HG02642 (cell line): ENCODE measurements at regions not wholly inside any gene's neighbourhood (a gene's known extent, or its start where the extent isn't known, plus 50 kb on each side); places are given as distances from the start of the nearest gene placed in this dataset.

Experiments
- ATAC-seq: cut with Tn5 transposase; IDR thresholded peaks from one replicate; pipeline ENCODE4 v1.9.1; 2021; ENCODE audit warnings: mild to moderate bottlenecking; ENCODE audit not compliant: unreplicated experiment, poor library complexity

GRCh38 chr2:215530191-215530968 lies 94.5 kb upstream of the FN1 start:
- no peak for ATAC-seq

GRCh38 chr2:215529271-215529670 lies 93.4 kb upstream of the FN1 start:
- no peak for ATAC-seq

- ATAC-seq, result no peak
Observed at GRCh38 chr2:215528555-215528954, 92.7 kb upstream of the FN1 start.

GRCh38 chr2:215527736-215528135 lies 91.9 kb upstream of the FN1 start:
- ATAC-seq, result no peak

GRCh38 chr2:215526341-215526740 lies 90.5 kb upstream of the FN1 start:
- ATAC-seq, result no peak

GRCh38 chr2:215522237-215522636 lies 86.4 kb upstream of the FN1 start:
- ATAC-seq, result no peak

GRCh38 chr2:215521031-215521430 lies 85.2 kb upstream of the FN1 start:
- ATAC-seq, result no peak

- ATAC-seq, result no peak
Observed at GRCh38 chr2:215517391-215517790, 81.5 kb upstream of the FN1 start.

- no peak for ATAC-seq
Observed at GRCh38 chr2:215514516-215514915, 78.6 kb upstream of the FN1 start.

GRCh38 chr2:215511454-215512346 lies 75.8 kb upstream of the FN1 start:
- no peak for ATAC-seq

GRCh38 chr2:215507836-215508235 lies 72.0 kb upstream of the FN1 start:
- ATAC-seq, result no peak

GRCh38 chr2:215507136-215507535 lies 71.3 kb upstream of the FN1 start:
- ATAC-seq, result no peak

GRCh38 chr2:215506604-215506990 lies 70.7 kb upstream of the FN1 start:
- no peak for ATAC-seq

GRCh38 chr2:215505044-215505786 lies 69.3 kb upstream of the FN1 start:
- no peak for ATAC-seq

- no peak for ATAC-seq
Observed at GRCh38 chr2:215504547-215504946, 68.7 kb upstream of the FN1 start.

- ATAC-seq, result no peak
Observed at GRCh38 chr2:215503381-215503780, 67.5 kb upstream of the FN1 start.

GRCh38 chr2:215500466-215500865 lies 64.6 kb upstream of the FN1 start:
- ATAC-seq, result no peak

- ATAC-seq, result no peak
Observed at GRCh38 chr2:215499331-215499730, 63.5 kb upstream of the FN1 start.

GRCh38 chr2:215498431-215498830 lies 62.6 kb upstream of the FN1 start:
- no peak for ATAC-seq

GRCh38 chr2:215493376-215493775 lies 57.5 kb upstream of the FN1 start:
- ATAC-seq, result no peak

- ATAC-seq, result no peak
Observed at GRCh38 chr2:215489288-215489848, 53.5 kb upstream of the FN1 start.
